GM19397 (cell line): ENCODE measurements at regions not wholly inside any gene's neighbourhood (a gene's known extent, or its start where the extent isn't known, plus 50 kb on each side); places are given as distances from the start of the nearest gene placed in this dataset.
"Not testable (repeated sequence)": the region's sequence is repeated elsewhere in the genome, so short reads cannot be mapped to it uniquely, and the experiment has no call there.

Experiments used
- ATAC-seq: cut with Tn5 transposase; IDR thresholded peaks from one replicate; pipeline ENCODE4 v1.9.1; 2021; ENCODE audit warnings: mild to moderate bottlenecking, moderate library complexity; ENCODE audit not compliant: unreplicated experiment

- ATAC-seq: no peak
Observed at GRCh38 chr7:125490167-125490566, 560.5 kb upstream of the POT1 start.

- ATAC-seq: no peak
Observed at GRCh38 chr7:125485223-125485622, 555.6 kb upstream of the POT1 start.

DNA sequence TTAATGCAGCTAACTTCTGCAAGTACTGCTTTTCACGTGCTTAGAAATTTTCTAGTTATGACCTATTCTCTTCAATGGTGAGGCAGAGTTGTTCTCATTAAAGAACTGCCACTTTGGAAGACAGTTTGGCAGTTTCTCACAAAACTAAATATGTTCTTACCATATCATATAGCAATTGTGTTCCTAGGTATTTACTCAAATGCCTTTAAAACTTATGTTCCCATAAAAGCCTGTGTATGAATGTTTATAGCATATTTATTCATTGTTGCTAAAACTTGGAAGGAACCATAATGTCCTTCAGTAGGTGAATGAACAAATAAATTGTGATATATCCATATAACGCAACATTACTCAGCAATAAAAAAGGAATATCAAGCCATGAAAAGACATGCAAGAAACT is 555.1 kb upstream of the POT1 start:
- no peak for ATAC-seq

DNA sequence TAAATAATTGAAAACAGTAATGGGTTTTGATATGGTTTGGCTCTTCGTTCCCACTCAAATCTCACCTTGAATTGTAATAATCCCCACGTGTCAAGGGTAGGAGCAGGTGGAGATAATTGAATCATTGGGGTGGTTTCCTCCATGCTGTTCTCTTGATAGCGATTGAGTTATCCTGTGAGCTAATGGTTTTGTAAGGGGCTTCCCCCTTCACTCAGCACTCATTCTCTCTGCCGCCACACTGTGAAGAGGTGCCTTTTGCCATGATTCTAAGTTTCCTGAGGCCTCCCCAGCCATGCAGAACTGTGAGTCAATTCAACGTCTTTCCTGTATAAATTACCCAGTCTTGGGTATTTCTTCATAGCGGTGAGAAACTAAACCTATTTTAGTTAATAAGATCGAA is 551.7 kb upstream of the POT1 start:
- no peak for ATAC-seq

GRCh38 chr7:125480762-125481161 is 551.1 kb upstream of the POT1 start:
- no peak for ATAC-seq

DNA sequence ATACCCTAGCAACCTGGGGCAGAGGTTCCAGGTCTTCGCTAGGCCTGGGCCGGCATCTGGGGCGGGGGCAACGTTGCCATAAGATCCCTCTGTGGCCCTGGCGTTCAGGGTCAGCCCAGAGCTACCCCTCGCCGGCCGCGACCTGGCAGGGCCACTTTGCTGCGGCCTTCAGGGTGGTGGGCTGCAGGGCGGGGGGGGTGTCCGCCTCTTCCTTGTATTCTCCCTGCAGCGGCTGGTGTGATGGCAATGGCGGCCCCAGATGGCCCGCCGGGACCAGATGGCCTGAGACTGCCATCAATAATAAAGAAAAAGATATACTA is 539.2 kb upstream of the POT1 start:
- no peak for ATAC-seq

GRCh38 chr7:125467996-125468854 is 538.6 kb upstream of the POT1 start:
- no peak for ATAC-seq

GRCh38 chr7:125465527-125465926 is 535.9 kb upstream of the POT1 start:
- ATAC-seq: no peak

DNA sequence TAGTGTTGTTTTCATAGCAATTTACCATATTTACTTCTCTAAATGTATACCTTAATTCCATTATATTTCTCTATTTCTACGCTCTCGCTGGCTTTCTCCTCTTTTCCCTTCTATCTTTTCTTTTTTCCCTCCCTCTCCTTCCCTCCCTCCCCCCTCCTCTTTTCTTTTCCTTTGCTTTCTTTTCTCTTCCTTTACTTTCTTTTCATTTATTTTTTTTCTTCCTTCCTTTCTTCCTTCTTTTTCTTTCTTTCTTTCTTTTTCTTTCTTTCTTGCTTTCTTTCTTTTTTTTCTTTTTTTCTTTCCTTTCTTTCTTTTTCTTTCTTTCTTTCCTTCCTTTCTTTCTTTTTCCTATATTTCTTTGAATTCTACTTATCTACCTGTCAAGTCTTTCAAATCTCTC is 533.0 kb upstream of the POT1 start:
- ATAC-seq: no peak

GRCh38 chr7:125459038-125459437 is 529.4 kb upstream of the POT1 start:
- ATAC-seq: no peak

- ATAC-seq: no peak
Observed at GRCh38 chr7:125450749-125451148, 521.1 kb upstream of the POT1 start.

DNA sequence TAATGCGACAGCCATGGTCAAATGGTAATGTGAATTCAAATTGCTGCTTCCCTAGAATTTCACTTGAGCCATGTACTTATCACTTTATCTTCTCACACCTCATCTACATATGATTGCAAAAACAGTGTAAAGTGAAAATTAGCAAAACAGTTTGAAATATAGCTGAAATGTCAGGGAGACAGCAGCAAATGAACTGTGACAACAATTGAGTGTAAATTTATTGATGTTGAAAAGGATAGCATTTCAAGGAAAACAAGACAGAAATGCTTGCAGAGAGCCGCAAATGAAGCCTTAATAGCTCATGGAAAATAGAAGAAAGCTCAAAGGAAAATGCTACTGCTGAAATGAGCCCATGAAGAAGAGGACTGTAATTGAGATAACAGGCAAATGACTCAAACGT is 516.2 kb upstream of the POT1 start:
- no peak for ATAC-seq

- no peak for ATAC-seq
Observed at GRCh38 chr7:125444864-125445263, 515.2 kb upstream of the POT1 start.

GRCh38 chr7:125436220-125436619 is 506.6 kb upstream of the POT1 start:
- ATAC-seq: no peak

- ATAC-seq: no peak
Observed at GRCh38 chr7:125431349-125431748, 501.7 kb upstream of the POT1 start.

- ATAC-seq: no peak
Observed at GRCh38 chr7:125430013-125430412, 500.4 kb upstream of the POT1 start.

GRCh38 chr7:125427676-125428075 is 498.1 kb upstream of the POT1 start:
- no peak for ATAC-seq

DNA sequence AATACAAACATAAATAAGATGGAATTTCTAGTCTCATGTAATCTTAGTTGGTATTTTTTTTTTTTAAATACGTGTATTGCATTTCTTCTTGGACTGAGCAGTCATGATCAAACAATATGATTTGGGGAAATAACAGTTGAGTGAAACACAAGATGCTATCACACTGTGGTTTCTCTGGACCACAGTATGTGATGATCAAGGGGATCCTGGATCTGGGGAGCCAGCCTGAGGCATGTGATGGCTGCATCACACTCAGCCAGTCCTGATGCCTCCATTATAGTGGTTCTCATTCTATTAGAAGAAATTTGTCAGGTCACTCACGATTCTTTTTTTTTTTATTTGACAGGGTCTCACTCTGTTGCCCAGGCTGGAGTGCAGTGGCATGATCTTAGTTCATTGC is 495.9 kb upstream of the POT1 start:
- ATAC-seq: no peak

DNA sequence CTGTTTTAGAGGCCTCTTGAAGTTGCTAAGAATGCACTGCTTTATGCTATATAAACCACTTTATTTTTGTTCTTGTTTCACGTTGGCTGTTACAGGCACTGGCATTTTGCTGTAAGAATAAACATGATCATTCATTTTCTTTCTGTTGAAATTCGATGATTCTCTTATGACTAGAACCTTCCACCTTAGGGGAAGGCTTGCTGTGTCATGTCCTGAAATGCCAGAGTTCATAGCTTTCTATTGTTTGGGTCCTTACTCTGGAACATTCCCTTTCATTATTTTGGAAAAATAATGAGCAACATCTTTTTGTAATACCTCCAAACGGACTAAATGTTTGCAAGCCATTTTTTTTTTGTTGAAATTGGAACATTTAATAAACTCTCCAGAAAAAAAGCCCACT is 495.1 kb upstream of the POT1 start:
- no peak for ATAC-seq

DNA sequence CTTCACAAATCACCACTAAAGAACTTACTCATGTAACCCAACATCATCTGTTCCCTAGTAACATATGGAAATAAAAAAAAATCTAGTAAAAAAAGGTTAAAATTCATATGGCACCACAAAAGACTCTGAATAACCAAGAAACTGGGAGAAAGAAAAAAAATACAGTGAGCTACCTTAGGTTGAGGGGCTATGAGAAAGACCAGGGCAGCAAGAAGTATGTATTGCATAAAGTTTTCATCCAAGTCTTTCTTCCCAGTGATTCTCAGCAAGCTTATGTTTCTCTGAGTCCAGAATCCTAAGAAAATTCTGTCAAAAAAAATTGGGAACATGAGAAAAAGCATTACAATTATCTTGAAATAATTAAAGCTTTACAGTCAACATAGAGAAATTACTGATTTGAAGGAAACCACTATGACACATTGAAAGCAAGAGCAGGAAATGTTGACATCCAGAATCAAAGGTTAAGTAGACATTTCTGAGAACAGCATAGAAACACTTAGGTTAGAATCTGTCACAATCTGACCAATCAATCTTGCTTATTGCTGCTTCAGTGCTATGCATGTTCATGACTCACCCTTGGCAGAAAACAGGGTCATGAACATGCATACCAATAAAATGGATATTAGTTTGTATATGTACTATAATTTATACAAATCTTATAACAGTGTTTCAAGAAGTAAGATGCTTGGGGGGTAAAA is 494.0 kb upstream of the POT1 start:
- no peak for ATAC-seq

DNA sequence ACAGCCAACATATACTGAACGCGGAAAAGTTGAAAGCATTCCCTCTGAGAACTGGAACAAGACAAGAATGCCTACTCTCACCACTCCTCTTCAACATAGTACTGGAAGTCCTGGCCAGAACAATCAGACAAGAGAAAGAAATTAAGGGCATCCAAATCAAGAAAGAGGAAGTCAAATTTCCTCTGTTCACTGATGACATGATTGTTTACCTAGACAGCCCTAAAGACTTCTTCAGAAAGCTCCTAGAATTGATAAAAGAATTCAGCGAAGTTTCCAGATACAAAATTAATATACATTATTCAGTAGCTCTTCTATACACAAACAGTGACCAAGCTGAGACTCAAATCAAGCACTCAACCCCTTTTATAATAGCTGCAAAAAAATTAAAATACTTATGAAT is 491.8 kb upstream of the POT1 start:
- not testable (repeated sequence) for ATAC-seq

DNA sequence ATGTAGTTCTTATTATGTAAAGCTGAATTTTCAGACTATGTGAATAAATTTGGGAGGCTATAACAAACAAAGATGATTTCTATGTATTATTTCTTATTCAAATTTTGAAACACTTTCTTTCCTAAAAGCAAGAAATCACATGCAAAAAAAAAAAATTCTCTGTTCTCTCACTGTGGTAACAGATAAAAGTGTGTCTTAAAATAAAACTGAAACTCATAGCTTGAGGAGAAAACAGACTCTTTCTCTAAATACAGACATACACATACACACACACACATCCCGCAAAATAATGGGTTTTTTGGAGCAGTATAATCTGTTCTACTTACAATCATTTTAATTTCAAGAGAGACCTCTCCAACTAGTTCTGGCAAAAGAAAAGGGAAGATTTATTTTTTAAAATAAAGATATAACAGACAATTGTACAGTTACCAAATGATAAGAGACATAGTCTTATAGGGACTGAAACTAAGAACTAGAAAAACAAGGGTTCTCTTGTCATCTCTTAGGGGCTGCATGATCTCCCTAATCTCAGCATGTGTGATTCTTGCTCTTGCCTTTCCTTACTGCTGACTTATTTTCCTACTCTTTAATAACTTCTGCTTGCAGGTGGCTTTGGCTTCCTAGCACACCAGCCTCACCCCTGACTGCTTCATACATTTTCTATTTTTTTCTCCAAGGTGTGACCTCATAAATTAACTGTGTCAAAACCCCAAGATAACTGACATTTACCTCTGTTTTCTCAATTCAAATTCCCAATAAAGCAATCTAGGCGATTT is 483.5 kb upstream of the POT1 start:
- ATAC-seq: no peak
